ENCODE measurements at regions not wholly inside any gene's neighbourhood (a gene's known extent, or its start where the extent isn't known, plus 50 kb on each side); places are given as distances from the start of the nearest gene placed in this dataset.
"Not testable (repeated sequence)": the region's sequence is repeated elsewhere in the genome, so short reads cannot be mapped to it uniquely, and the experiment has no call there.

GRCh38 chrX:506341-506740 is 119.6 kb upstream of the PPP2R3B start:
- Histone ChIP-seq H3K4me3 (ENCODE audit: low read depth, low read length) (no peak overlapping the region), H3K27me3 (ENCODE audit: control insufficient read depth, insufficient read depth, low read length) (no peaks in the 10 kb centered on the region), H3K27ac (ENCODE audit: low read depth, low read length) (no peak overlapping the region), H3K9me3 (ENCODE audit: control insufficient read depth, insufficient read depth, low read length) (peaks cover 35% of the 10 kb centered on the region)
- POLR2A ChIA-PET = no interaction called here
- CTCF ChIA-PET = no interaction called here
- no peak for DNase-seq (ENCODE audit: low read depth, low spot score)
- TF ChIP-seq CTCF (IDR thresholded peaks at IDR 0.05; ENCODE audit: low read depth, low read length) = no peak

GRCh38 chrX:508163-508562 is 121.5 kb upstream of the PPP2R3B start:
- no peak for DNase-seq (ENCODE audit: low read depth, low spot score)
- ChIA-PET CTCF (no interaction called here), POLR2A (no interaction called here)
- no peak for TF ChIP-seq CTCF (IDR thresholded peaks at IDR 0.05; ENCODE audit: low read depth, low read length)
- Histone ChIP-seq H3K4me3 (ENCODE audit: low read depth, low read length) (no peak overlapping the region), H3K27me3 (ENCODE audit: control insufficient read depth, insufficient read depth, low read length) (no peaks in the 10 kb centered on the region), H3K9me3 (ENCODE audit: control insufficient read depth, insufficient read depth, low read length) (peaks cover 18% of the 10 kb centered on the region), H3K27ac (ENCODE audit: low read depth, low read length) (no peak overlapping the region)

GRCh38 chrX:508821-509220 is 121.8 kb upstream of the SHOX start:
- POLR2A ChIA-PET; H3K27me3 ChIP-seq (ENCODE audit: control insufficient read depth, insufficient read depth, low read length); H3K27ac ChIP-seq (ENCODE audit: low read depth, low read length); CTCF ChIA-PET; DNase-seq (ENCODE audit: low read depth, low spot score); H3K4me3 ChIP-seq (ENCODE audit: low read depth, low read length): not testable (repeated sequence)
- peaks cover 18% of the 10 kb centered on the region for H3K9me3 ChIP-seq (ENCODE audit: control insufficient read depth, insufficient read depth, low read length)

GRCh38 chrX:511089-511488 is 119.5 kb upstream of the SHOX start:
- H3K27me3 ChIP-seq (ENCODE audit: control insufficient read depth, insufficient read depth, low read length); H3K4me3 ChIP-seq (ENCODE audit: low read depth, low read length); H3K27ac ChIP-seq (ENCODE audit: low read depth, low read length); DNase-seq (ENCODE audit: low read depth, low spot score); POLR2A ChIA-PET; CTCF ChIA-PET: not testable (repeated sequence)
- peaks cover 20% of the 10 kb centered on the region for H3K9me3 ChIP-seq (ENCODE audit: control insufficient read depth, insufficient read depth, low read length)

- Histone ChIP-seq H3K27ac (ENCODE audit: low read depth, low read length) (no peak overlapping the region), H3K9me3 (ENCODE audit: control insufficient read depth, insufficient read depth, low read length) (peaks cover 28% of the 10 kb centered on the region), H3K4me3 (ENCODE audit: low read depth, low read length) (no peak overlapping the region), H3K27me3 (ENCODE audit: control insufficient read depth, insufficient read depth, low read length) (no peaks in the 10 kb centered on the region)
- ChIA-PET POLR2A (no interaction called here), CTCF (no interaction called here)
- TF ChIP-seq CTCF (IDR thresholded peaks at IDR 0.05; ENCODE audit: low read depth, low read length) = no peak
- DNase-seq (ENCODE audit: low read depth, low spot score) = no peak
Observed at GRCh38 chrX:518319-518718, 112.3 kb upstream of the SHOX start.

- Histone ChIP-seq H3K9me3 (ENCODE audit: control insufficient read depth, insufficient read depth, low read length) (peaks cover 41% of the 10 kb centered on the region), H3K4me3 (ENCODE audit: low read depth, low read length) (no peak overlapping the region), H3K27ac (ENCODE audit: low read depth, low read length) (no peak overlapping the region), H3K27me3 (ENCODE audit: control insufficient read depth, insufficient read depth, low read length) (no peaks in the 10 kb centered on the region)
- DNase-seq (ENCODE audit: low read depth, low spot score) = no peak
- no peak for TF ChIP-seq CTCF (IDR thresholded peaks at IDR 0.05; ENCODE audit: low read depth, low read length)
- ChIA-PET CTCF (no interaction called here), POLR2A (no interaction called here)
Observed at GRCh38 chrX:519741-520140, 110.8 kb upstream of the SHOX start.
